ENCODE measurements at regions not wholly inside any gene's neighbourhood (a gene's known extent, or its start where the extent isn't known, plus 50 kb on each side); places are given as distances from the start of the nearest gene placed in this dataset.

- DNase-seq (ENCODE audit: low read depth) = no peak
- no peak overlapping the region for H3K4me3 ChIP-seq (ENCODE audit: low read depth, low read length)
- TF ChIP-seq CTCF (IDR thresholded peaks at IDR 0.05; ENCODE audit: control insufficient read depth, extremely low read depth, insufficient read depth) = no peak
These were observed 322.5 kb downstream of the NFIB start for GRCh38 chr9:13991395-13991794.

GRCh38 chr9:13990994-13991393 lies 322.9 kb downstream of the NFIB start:
- no peak for TF ChIP-seq CTCF (IDR thresholded peaks at IDR 0.05; ENCODE audit: control insufficient read depth, extremely low read depth, insufficient read depth)
- no peak overlapping the region for H3K4me3 ChIP-seq (ENCODE audit: low read depth, low read length)
- DNase-seq (ENCODE audit: low read depth) = no peak

- no peak for TF ChIP-seq CTCF (IDR thresholded peaks at IDR 0.05; ENCODE audit: control insufficient read depth, extremely low read depth, insufficient read depth)
- H3K4me3 ChIP-seq (ENCODE audit: low read depth, low read length) = no peak overlapping the region
- no peak for DNase-seq (ENCODE audit: low read depth)
These were observed 323.6 kb downstream of the NFIB start for GRCh38 chr9:13990331-13990730.

- no peak overlapping the region for H3K4me3 ChIP-seq (ENCODE audit: low read depth, low read length)
- no peak for TF ChIP-seq CTCF (IDR thresholded peaks at IDR 0.05; ENCODE audit: control insufficient read depth, extremely low read depth, insufficient read depth)
- no peak for DNase-seq (ENCODE audit: low read depth)
These were observed 325.0 kb downstream of the NFIB start for GRCh38 chr9:13988944-13989343.

- H3K4me3 ChIP-seq (ENCODE audit: low read depth, low read length) = no peak overlapping the region
- DNase-seq (ENCODE audit: low read depth) = no peak
- no peak for TF ChIP-seq CTCF (IDR thresholded peaks at IDR 0.05; ENCODE audit: control insufficient read depth, extremely low read depth, insufficient read depth)
These were observed 330.3 kb downstream of the NFIB start for GRCh38 chr9:13983607-13984006.

GRCh38 chr9:13979941-13980318 lies 334.0 kb downstream of the NFIB start:
- DNase-seq (ENCODE audit: low read depth) = no peak
- no peak for TF ChIP-seq CTCF (IDR thresholded peaks at IDR 0.05; ENCODE audit: control insufficient read depth, extremely low read depth, insufficient read depth)

GRCh38 chr9:13975611-13976290 lies 338.2 kb downstream of the NFIB start:
- DNase-seq (ENCODE audit: low read depth) = no peak
- H3K4me3 ChIP-seq (ENCODE audit: low read depth, low read length) = no peak overlapping the region
- TF ChIP-seq CTCF (IDR thresholded peaks at IDR 0.05; ENCODE audit: control insufficient read depth, extremely low read depth, insufficient read depth) = no peak

More at GRCh38 chr9:13979941-13980318, 334.0 kb downstream of the NFIB start:
- no peak overlapping the region for H3K4me3 ChIP-seq (ENCODE audit: low read depth, low read length)
